ENCODE measurements at regions not wholly inside any gene's neighbourhood (a gene's known extent, or its start where the extent isn't known, plus 50 kb on each side); places are given as distances from the start of the nearest gene placed in this dataset.

GRCh38 chr2:140178234-140178633, 1398.0 kb upstream of the NXPH2 start:
- no peak for TF ChIP-seq EZH2phosphoT487 (IDR thresholded peaks at IDR 0.05; ENCODE audit: borderline replicate concordance)
- TF ChIP-seq CTCF (conservative IDR thresholded peaks at IDR 0.05; ENCODE audit: low read length), result no peak
- no peaks in the 10 kb centered on the region for H3K27me3 ChIP-seq (ENCODE audit: insufficient read depth, low read length, poor library complexity, severe bottlenecking)
- no peaks in the 10 kb centered on the region for H3K9me3 ChIP-seq (ENCODE audit: insufficient read depth, low read depth, low read length)
- no peaks in the 10 kb centered on the region for H3K36me3 ChIP-seq (ENCODE audit: insufficient read depth, low read length)
- H3K4me2 ChIP-seq (ENCODE audit: low read depth, low read length, poor library complexity, severe bottlenecking), result no peak overlapping the region
- no peak overlapping the region for H2AFZ ChIP-seq (ENCODE audit: low read length)
- no peaks in the 10 kb centered on the region for H3K79me2 ChIP-seq (ENCODE audit: insufficient read depth, low read length)
- no peaks in the 10 kb centered on the region for H3F3A ChIP-seq (ENCODE audit: low read depth)
- H3K9ac ChIP-seq (ENCODE audit: low read depth, low read length, poor library complexity, severe bottlenecking), result no peak overlapping the region
- no peaks in the 10 kb centered on the region for H3K4me1 ChIP-seq (ENCODE audit: insufficient read depth, low read length, poor library complexity, severe bottlenecking)
- no peaks in the 10 kb centered on the region for H3K9me2 ChIP-seq (replicated peaks; ENCODE audit: low read depth, low read length)
- no peaks in the 10 kb centered on the region for H4K20me1 ChIP-seq (ENCODE audit: insufficient read depth, low read length, poor library complexity, severe bottlenecking)
- H3K4me3 ChIP-seq (ENCODE audit: low read length, poor library complexity, severe bottlenecking), result no peak overlapping the region

GRCh38 chr2:140177086-140177485, 1396.9 kb upstream of the NXPH2 start:
- H3K79me2 ChIP-seq (ENCODE audit: insufficient read depth, low read length), result no peaks in the 10 kb centered on the region
- H4K20me1 ChIP-seq (ENCODE audit: insufficient read depth, low read length, poor library complexity, severe bottlenecking), result no peaks in the 10 kb centered on the region
- no peak overlapping the region for H2AFZ ChIP-seq (ENCODE audit: low read length)
- H3F3A ChIP-seq (ENCODE audit: low read depth), result no peaks in the 10 kb centered on the region
- H3K27me3 ChIP-seq (ENCODE audit: insufficient read depth, low read length, poor library complexity, severe bottlenecking), result no peaks in the 10 kb centered on the region
- no peaks in the 10 kb centered on the region for H3K9me3 ChIP-seq (ENCODE audit: insufficient read depth, low read depth, low read length)
- no peak overlapping the region for H3K4me2 ChIP-seq (ENCODE audit: low read depth, low read length, poor library complexity, severe bottlenecking)
- no peaks in the 10 kb centered on the region for H3K36me3 ChIP-seq (ENCODE audit: insufficient read depth, low read length)
- TF ChIP-seq EZH2phosphoT487 (IDR thresholded peaks at IDR 0.05; ENCODE audit: borderline replicate concordance) (no peak), CTCF (conservative IDR thresholded peaks at IDR 0.05; ENCODE audit: low read length) (no peak)
- H3K4me3 ChIP-seq (ENCODE audit: low read length, poor library complexity, severe bottlenecking), result no peak overlapping the region
- H3K9ac ChIP-seq (ENCODE audit: low read depth, low read length, poor library complexity, severe bottlenecking), result no peak overlapping the region
- no peaks in the 10 kb centered on the region for H3K9me2 ChIP-seq (replicated peaks; ENCODE audit: low read depth, low read length)
- H3K4me1 ChIP-seq (ENCODE audit: insufficient read depth, low read length, poor library complexity, severe bottlenecking), result no peaks in the 10 kb centered on the region

GRCh38 chr2:140173790-140174189, 1393.6 kb upstream of the NXPH2 start:
- no peaks in the 10 kb centered on the region for H3K79me2 ChIP-seq (ENCODE audit: insufficient read depth, low read length)
- H3F3A ChIP-seq (ENCODE audit: low read depth), result no peaks in the 10 kb centered on the region
- no peak overlapping the region for H3K4me3 ChIP-seq (ENCODE audit: low read length, poor library complexity, severe bottlenecking)
- no peaks in the 10 kb centered on the region for H3K36me3 ChIP-seq (ENCODE audit: insufficient read depth, low read length)
- TF ChIP-seq CTCF (conservative IDR thresholded peaks at IDR 0.05; ENCODE audit: low read length) (no peak), EZH2phosphoT487 (IDR thresholded peaks at IDR 0.05; ENCODE audit: borderline replicate concordance) (no peak)
- no peaks in the 10 kb centered on the region for H3K9me3 ChIP-seq (ENCODE audit: insufficient read depth, low read depth, low read length)
- H3K27me3 ChIP-seq (ENCODE audit: insufficient read depth, low read length, poor library complexity, severe bottlenecking), result no peaks in the 10 kb centered on the region
- no peaks in the 10 kb centered on the region for H3K9me2 ChIP-seq (replicated peaks; ENCODE audit: low read depth, low read length)
- no peak overlapping the region for H3K4me2 ChIP-seq (ENCODE audit: low read depth, low read length, poor library complexity, severe bottlenecking)
- H3K4me1 ChIP-seq (ENCODE audit: insufficient read depth, low read length, poor library complexity, severe bottlenecking), result no peaks in the 10 kb centered on the region
- H3K9ac ChIP-seq (ENCODE audit: low read depth, low read length, poor library complexity, severe bottlenecking), result no peak overlapping the region
- H2AFZ ChIP-seq (ENCODE audit: low read length), result no peak overlapping the region
- no peaks in the 10 kb centered on the region for H4K20me1 ChIP-seq (ENCODE audit: insufficient read depth, low read length, poor library complexity, severe bottlenecking)
